ENCODE measurements at regions not wholly inside any gene's neighbourhood (a gene's known extent, or its start where the extent isn't known, plus 50 kb on each side); places are given as distances from the start of the nearest gene placed in this dataset.

- no peak for TF ChIP-seq CTCF (IDR thresholded peaks at IDR 0.05; ENCODE audit: low read depth, low read length)
- no peak for TF ChIP-seq MYC (IDR thresholded peaks at IDR 0.05; ENCODE audit: low read depth, low read length)
Observed at GRCh38 chr13:47484548-47484947, 516.5 kb downstream of the SUCLA2 start.

Data from NB4 (cell line).